ENCODE measurements at regions not wholly inside any gene's neighbourhood (a gene's known extent, or its start where the extent isn't known, plus 50 kb on each side); places are given as distances from the start of the nearest gene placed in this dataset.

DNA sequence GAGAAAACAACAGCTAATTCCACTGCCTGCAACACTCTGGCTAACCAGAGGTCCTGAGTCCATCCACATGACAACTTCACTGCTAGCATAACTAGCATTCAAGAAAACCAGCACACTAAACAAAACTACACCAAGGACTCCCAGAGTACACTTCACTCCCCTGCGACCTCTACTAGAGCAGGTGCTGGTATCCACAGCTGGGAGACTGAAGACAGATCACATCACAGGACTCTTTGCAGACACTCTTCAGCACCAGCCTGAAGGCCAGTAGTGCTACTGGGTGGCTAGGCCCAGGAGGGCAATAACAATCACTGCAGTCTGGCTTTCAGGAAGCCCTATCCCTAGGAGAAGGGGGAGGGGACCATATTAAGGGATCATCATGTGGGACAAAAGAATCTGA, 54.4 kb upstream of the MYB start:
- TF ChIP-seq, protein P1, sequence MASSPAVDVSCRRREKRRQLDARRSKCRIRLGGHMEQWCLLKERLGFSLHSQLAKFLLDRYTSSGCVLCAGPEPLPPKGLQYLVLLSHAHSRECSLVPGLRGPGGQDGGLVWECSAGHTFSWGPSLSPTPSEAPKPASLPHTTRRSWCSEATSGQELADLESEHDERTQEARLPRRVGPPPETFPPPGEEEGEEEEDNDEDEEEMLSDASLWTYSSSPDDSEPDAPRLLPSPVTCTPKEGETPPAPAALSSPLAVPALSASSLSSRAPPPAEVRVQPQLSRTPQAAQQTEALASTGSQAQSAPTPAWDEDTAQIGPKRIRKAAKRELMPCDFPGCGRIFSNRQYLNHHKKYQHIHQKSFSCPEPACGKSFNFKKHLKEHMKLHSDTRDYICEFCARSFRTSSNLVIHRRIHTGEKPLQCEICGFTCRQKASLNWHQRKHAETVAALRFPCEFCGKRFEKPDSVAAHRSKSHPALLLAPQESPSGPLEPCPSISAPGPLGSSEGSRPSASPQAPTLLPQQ (tag by site-specific recombination; IDR thresholded peaks at IDR 0.05): no peak
- TF ChIP-seq, protein P2, sequence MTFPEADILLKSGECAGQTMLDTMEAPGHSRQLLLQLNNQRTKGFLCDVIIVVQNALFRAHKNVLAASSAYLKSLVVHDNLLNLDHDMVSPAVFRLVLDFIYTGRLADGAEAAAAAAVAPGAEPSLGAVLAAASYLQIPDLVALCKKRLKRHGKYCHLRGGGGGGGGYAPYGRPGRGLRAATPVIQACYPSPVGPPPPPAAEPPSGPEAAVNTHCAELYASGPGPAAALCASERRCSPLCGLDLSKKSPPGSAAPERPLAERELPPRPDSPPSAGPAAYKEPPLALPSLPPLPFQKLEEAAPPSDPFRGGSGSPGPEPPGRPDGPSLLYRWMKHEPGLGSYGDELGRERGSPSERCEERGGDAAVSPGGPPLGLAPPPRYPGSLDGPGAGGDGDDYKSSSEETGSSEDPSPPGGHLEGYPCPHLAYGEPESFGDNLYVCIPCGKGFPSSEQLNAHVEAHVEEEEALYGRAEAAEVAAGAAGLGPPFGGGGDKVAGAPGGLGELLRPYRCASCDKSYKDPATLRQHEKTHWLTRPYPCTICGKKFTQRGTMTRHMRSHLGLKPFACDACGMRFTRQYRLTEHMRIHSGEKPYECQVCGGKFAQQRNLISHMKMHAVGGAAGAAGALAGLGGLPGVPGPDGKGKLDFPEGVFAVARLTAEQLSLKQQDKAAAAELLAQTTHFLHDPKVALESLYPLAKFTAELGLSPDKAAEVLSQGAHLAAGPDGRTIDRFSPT (tag by site-specific recombination; IDR thresholded peaks at IDR 0.05): no peak
- TF ChIP-seq ZNF140 (tag by site-specific recombination; IDR thresholded peaks at IDR 0.05) (no peak), KLF7 (tag by site-specific recombination; IDR thresholded peaks at IDR 0.05; ENCODE audit: borderline replicate concordance) (no peak), TRIM28 (IDR thresholded peaks at IDR 0.05; ENCODE audit: borderline replicate concordance, low read length) (no peak), ZNF558 (tag by site-specific recombination; IDR thresholded peaks at IDR 0.05) (no peak), ZSCAN16 (tag by site-specific recombination; IDR thresholded peaks at IDR 0.05) (no peak), ZBTB20 (tag by site-specific recombination; IDR thresholded peaks at IDR 0.05) (no peak), ZNF433 (tag by site-specific recombination; IDR thresholded peaks at IDR 0.05; ENCODE audit: low read depth) (no peak), ZNF660 (tag by site-specific recombination; IDR thresholded peaks at IDR 0.05) (no peak), ZXDB (tag by site-specific recombination; IDR thresholded peaks at IDR 0.05) (no peak)
- TF ChIP-seq, protein P3, sequence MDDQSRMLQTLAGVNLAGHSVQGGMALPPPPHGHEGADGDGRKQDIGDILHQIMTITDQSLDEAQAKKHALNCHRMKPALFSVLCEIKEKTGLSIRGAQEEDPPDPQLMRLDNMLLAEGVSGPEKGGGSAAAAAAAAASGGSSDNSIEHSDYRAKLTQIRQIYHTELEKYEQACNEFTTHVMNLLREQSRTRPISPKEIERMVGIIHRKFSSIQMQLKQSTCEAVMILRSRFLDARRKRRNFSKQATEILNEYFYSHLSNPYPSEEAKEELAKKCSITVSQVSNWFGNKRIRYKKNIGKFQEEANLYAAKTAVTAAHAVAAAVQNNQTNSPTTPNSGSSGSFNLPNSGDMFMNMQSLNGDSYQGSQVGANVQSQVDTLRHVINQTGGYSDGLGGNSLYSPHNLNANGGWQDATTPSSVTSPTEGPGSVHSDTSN (CRISPR knock-in tag; IDR thresholded peaks at IDR 0.05): no peak
- Histone ChIP-seq H3K36me3 (ENCODE audit: control insufficient read depth in 2 of 2, insufficient read depth in 1 of 2, low read length in 2 of 2) (no peaks in the 10 kb centered on the region), H3K9me3 (ENCODE audit: control insufficient read depth, insufficient read depth, low read depth, low read length) (no peaks in the 10 kb centered on the region), H3K4me1 (ENCODE audit: control insufficient read depth, insufficient read depth, low read length) (no peaks in the 10 kb centered on the region), H3K27ac (ENCODE audit: extremely low read depth, low read depth, low read length) (no peak overlapping the region), H3K4me3 (ENCODE audit: low read depth, low read length) (no peak overlapping the region)
- CTCF ChIA-PET: interaction anchor here (0.9 to 1.4 kb wide), 2 partner anchors 18 to 36 kb away, joined by 3 to 5 read pairs; no protein-coding TSS in a partner anchor
- POLR2A ChIA-PET: no interaction called here

DNA sequence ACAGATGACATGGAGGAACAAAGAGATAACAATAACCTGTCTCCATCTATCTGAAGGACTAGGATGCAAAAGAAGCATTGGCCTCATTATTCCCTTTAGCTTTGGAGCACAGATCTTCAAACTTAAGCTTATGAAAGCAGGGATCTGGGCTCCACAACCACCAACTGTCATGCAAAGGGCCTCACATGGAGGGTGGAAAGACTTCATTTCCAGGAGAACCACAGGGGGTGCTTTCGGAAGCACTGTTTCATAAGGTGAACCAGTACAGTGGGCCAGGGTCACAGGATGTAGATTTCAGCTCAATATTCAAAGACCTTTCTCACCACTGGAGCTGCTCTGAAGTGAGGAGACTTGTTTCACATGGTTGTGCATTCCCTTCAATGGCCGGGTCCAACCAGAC, 55.1 kb upstream of the MYB start:
- no peaks in the 10 kb centered on the region for H3K36me3 ChIP-seq (ENCODE audit: control insufficient read depth in 2 of 2, insufficient read depth in 1 of 2, low read length in 2 of 2)
- CTCF ChIA-PET: interaction anchor here (0.6 to 1.4 kb wide), 5 partner anchors 14 to 144 kb away, joined by 3 to 5 read pairs (median 3); no protein-coding TSS in a partner anchor
- H3K27ac ChIP-seq (ENCODE audit: extremely low read depth, low read depth, low read length): no peak overlapping the region
- POLR2A ChIA-PET: no interaction called here
- H3K9me3 ChIP-seq (ENCODE audit: control insufficient read depth, insufficient read depth, low read depth, low read length): no peaks in the 10 kb centered on the region
- no peaks in the 10 kb centered on the region for H3K4me1 ChIP-seq (ENCODE audit: control insufficient read depth, insufficient read depth, low read length)
- no peak overlapping the region for H3K4me3 ChIP-seq (ENCODE audit: low read depth, low read length)
- TF ChIP-seq ZNF521 (tag by site-specific recombination; IDR thresholded peaks at IDR 0.05) (no peak), ZNF202 (tag by site-specific recombination; IDR thresholded peaks at IDR 0.05; ENCODE audit: borderline replicate concordance) (no peak), ZNF530 (tag by site-specific recombination; IDR thresholded peaks at IDR 0.05; ENCODE audit: low read depth) (no peak), ZNF335 (tag by site-specific recombination; conservative IDR thresholded peaks at IDR 0.05) (no peak), ZNF37A (tag by site-specific recombination; IDR thresholded peaks at IDR 0.05) (no peak)
- TF ChIP-seq, protein P4, sequence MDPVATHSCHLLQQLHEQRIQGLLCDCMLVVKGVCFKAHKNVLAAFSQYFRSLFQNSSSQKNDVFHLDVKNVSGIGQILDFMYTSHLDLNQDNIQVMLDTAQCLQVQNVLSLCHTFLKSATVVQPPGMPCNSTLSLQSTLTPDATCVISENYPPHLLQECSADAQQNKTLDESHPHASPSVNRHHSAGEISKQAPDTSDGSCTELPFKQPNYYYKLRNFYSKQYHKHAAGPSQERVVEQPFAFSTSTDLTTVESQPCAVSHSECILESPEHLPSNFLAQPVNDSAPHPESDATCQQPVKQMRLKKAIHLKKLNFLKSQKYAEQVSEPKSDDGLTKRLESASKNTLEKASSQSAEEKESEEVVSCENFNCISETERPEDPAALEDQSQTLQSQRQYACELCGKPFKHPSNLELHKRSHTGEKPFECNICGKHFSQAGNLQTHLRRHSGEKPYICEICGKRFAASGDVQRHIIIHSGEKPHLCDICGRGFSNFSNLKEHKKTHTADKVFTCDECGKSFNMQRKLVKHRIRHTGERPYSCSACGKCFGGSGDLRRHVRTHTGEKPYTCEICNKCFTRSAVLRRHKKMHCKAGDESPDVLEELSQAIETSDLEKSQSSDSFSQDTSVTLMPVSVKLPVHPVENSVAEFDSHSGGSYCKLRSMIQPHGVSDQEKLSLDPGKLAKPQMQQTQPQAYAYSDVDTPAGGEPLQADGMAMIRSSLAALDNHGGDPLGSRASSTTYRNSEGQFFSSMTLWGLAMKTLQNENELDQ (tag by site-specific recombination; IDR thresholded peaks at IDR 0.05; ENCODE audit: low read depth): no peak
- TF ChIP-seq, protein P5, sequence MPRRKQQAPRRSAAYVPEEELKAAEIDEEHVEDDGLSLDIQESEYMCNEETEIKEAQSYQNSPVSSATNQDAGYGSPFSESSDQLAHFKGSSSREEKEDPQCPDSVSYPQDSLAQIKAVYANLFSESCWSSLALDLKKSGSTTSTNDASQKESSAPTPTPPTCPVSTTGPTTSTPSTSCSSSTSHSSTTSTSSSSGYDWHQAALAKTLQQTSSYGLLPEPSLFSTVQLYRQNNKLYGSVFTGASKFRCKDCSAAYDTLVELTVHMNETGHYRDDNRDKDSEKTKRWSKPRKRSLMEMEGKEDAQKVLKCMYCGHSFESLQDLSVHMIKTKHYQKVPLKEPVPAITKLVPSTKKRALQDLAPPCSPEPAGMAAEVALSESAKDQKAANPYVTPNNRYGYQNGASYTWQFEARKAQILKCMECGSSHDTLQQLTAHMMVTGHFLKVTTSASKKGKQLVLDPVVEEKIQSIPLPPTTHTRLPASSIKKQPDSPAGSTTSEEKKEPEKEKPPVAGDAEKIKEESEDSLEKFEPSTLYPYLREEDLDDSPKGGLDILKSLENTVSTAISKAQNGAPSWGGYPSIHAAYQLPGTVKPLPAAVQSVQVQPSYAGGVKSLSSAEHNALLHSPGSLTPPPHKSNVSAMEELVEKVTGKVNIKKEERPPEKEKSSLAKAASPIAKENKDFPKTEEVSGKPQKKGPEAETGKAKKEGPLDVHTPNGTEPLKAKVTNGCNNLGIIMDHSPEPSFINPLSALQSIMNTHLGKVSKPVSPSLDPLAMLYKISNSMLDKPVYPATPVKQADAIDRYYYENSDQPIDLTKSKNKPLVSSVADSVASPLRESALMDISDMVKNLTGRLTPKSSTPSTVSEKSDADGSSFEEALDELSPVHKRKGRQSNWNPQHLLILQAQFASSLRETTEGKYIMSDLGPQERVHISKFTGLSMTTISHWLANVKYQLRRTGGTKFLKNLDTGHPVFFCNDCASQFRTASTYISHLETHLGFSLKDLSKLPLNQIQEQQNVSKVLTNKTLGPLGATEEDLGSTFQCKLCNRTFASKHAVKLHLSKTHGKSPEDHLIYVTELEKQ (tag by site-specific recombination; IDR thresholded peaks at IDR 0.05; ENCODE audit: borderline replicate concordance): no peak
- TF ChIP-seq, protein P6, sequence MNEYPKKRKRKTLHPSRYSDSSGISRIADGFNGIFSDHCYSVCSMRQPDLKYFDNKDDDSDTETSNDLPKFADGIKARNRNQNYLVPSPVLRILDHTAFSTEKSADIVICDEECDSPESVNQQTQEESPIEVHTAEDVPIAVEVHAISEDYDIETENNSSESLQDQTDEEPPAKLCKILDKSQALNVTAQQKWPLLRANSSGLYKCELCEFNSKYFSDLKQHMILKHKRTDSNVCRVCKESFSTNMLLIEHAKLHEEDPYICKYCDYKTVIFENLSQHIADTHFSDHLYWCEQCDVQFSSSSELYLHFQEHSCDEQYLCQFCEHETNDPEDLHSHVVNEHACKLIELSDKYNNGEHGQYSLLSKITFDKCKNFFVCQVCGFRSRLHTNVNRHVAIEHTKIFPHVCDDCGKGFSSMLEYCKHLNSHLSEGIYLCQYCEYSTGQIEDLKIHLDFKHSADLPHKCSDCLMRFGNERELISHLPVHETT (tag by site-specific recombination; IDR thresholded peaks at IDR 0.05): no peak
- TF ChIP-seq, protein P7, sequence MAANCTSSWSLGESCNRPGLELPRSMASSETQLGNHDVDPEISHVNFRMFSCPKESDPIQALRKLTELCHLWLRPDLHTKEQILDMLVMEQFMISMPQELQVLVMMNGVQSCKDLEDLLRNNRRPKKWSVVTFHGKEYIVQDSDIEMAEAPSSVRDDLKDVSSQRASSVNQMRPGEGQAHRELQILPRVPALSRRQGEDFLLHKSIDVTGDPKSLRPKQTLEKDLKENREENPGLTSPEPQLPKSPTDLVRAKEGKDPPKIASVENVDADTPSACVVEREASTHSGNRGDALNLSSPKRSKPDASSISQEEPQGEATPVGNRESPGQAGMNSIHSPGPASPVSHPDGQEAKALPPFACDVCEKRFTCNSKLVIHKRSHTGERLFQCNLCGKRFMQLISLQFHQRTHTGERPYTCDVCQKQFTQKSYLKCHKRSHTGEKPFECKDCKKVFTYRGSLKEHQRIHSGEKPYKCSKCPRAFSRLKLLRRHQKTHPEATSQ (tag by site-specific recombination; IDR thresholded peaks at IDR 0.05): no peak
